ENCODE measurements at regions not wholly inside any gene's neighbourhood (a gene's known extent, or its start where the extent isn't known, plus 50 kb on each side); places are given as distances from the start of the nearest gene placed in this dataset.

GRCh38 chr4:12961713-12962112 is 522.4 kb downstream of the RAB28 start:
- TF ChIP-seq, protein P1, sequence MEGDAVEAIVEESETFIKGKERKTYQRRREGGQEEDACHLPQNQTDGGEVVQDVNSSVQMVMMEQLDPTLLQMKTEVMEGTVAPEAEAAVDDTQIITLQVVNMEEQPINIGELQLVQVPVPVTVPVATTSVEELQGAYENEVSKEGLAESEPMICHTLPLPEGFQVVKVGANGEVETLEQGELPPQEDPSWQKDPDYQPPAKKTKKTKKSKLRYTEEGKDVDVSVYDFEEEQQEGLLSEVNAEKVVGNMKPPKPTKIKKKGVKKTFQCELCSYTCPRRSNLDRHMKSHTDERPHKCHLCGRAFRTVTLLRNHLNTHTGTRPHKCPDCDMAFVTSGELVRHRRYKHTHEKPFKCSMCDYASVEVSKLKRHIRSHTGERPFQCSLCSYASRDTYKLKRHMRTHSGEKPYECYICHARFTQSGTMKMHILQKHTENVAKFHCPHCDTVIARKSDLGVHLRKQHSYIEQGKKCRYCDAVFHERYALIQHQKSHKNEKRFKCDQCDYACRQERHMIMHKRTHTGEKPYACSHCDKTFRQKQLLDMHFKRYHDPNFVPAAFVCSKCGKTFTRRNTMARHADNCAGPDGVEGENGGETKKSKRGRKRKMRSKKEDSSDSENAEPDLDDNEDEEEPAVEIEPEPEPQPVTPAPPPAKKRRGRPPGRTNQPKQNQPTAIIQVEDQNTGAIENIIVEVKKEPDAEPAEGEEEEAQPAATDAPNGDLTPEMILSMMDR (IDR thresholded peaks at IDR 0.05; ENCODE audit: low read depth, low read length, missing control alignments): no peak
- H3K4me3 ChIP-seq (ENCODE audit: low read depth, low read length): no peak overlapping the region
- no peak for DNase-seq (ENCODE audit: low read depth)

GRCh38 chr4:12958436-12958835 is 525.7 kb downstream of the RAB28 start:
- no peak for DNase-seq (ENCODE audit: low read depth)
- H3K4me3 ChIP-seq (ENCODE audit: low read depth, low read length): no peak overlapping the region
- TF ChIP-seq, protein P1 (IDR thresholded peaks at IDR 0.05; ENCODE audit: low read depth, low read length, missing control alignments): no peak

DNA sequence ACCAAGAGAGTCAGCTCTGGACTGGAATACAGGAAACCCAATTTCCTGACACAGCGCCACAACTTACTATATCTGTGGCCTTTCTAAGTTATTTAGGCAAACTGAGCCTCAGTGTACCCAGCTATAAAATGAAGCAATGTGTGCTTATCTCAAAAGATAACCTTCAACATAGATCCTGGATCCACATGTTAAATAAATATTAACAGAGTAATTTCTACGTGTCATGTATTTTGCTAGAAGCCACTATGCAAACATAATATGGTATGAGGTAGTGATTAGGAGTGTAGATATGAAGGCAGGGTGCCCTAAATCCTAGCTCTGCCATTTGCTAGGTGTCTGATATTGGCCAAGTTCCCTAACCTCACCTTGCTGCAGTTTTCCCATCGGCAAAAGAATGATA is 527.0 kb downstream of the RAB28 start:
- TF ChIP-seq, protein P1 (IDR thresholded peaks at IDR 0.05; ENCODE audit: low read depth, low read length, missing control alignments): no peak
- DNase-seq (ENCODE audit: low read depth): no peak
- H3K4me3 ChIP-seq (ENCODE audit: low read depth, low read length): no peak overlapping the region

DNA sequence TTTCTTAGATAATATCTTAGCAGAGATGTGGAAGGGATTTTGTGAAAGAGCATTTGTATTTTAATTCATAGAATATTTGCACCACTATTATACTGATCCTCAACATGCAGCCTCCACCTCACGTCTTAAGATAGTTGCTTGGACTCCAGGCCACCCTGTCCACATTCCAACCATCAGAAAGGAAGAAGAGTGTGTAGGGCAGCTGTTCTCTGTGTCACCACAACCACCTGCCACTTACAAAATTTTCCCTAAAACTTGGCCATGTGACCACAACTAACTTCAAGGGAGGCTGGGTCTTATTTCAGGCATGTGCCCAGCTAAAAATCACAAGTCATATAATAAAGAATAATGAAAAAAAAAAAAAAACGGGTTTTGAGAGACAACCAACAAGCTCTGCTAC is 528.1 kb downstream of the RAB28 start:
- H3K4me3 ChIP-seq (ENCODE audit: low read depth, low read length): no peak overlapping the region
- TF ChIP-seq, protein P1 (IDR thresholded peaks at IDR 0.05; ENCODE audit: low read depth, low read length, missing control alignments): no peak
- no peak for DNase-seq (ENCODE audit: low read depth)

DNA sequence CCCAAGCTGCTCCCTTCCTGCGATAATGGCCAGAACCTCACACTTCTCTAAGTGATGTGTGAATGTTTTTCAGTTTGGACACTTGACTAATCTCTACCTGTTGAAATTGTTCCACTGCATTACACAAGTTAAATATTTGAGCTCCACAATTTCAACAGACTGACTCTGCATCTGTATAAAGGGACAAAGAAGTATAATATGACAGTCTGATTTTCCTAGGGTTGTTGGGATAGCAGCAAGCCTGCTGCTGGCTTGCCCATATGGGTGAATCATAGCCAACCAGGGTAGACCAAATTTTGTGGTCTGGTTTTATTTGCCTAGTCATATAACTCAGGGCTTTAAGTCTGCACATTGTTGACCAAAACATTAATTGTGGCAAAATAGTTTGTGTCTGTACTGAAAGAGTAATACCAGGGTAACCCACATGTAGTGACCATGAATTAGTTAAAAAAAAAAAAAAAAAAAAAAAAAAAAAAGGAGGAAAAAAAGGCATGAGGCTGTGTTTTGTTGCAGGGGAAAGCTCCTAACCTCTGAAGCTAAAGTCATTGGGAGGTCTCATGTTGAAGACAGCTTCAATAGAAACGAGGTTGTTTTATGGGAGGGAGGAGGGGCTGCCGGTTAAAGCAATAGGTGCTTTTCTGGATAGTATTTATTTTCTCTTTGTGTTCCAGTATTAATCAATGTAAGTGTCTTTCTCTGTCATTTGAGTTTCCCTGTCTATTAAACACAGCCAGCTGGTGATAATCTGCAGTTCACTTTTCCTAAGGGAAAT is 534.2 kb downstream of the RAB28 start:
- TF ChIP-seq, protein P1 (IDR thresholded peaks at IDR 0.05; ENCODE audit: low read depth, low read length, missing control alignments): no peak
- no peak for DNase-seq (ENCODE audit: low read depth)
- no peak overlapping the region for H3K4me3 ChIP-seq (ENCODE audit: low read depth, low read length)

DNA sequence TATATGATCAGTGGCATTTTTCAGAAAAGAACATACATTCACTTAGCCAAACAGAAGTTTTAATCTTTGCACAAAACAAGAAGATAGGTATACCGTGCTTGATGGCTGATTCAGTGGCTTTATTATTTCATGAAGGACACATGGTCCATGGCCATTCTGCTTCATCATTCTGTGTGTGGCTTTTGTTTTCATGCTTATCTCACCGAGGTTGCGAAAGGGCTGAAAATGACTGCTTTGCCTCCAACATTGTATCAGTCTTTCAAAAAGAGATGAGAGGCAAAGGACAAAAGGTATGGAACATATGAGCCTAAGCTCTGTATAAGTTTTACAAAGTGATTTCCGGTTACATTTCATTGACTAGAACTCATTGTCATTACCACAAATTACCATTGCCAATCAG is 541.1 kb downstream of the RAB28 start:
- TF ChIP-seq, protein P1 (IDR thresholded peaks at IDR 0.05; ENCODE audit: low read depth, low read length, missing control alignments): no peak
- DNase-seq (ENCODE audit: low read depth): no peak

DNA sequence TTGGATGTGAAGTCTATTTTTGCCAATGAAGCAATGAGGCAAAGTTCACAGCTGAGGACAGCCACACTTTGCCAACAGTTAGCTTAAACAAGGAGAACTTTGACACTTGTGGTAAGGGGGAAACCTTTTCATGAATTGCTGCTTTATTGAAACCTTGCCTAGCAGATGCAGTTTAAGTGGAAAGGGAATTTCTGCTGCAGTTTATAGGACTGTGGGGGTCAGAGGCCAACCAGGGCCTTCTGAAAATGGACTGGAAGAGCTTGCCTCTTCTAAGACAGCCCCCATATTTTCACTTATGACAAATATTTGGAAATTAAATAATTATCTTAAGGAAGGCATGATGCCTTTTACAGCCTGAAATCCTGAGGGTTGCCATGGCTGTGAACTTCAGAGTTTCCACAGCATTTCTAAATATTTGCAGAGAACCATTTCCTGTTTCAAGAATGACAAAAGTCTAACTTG is 550.3 kb downstream of the RAB28 start:
- TF ChIP-seq, protein P1 (IDR thresholded peaks at IDR 0.05; ENCODE audit: low read depth, low read length, missing control alignments): no peak
- no peak overlapping the region for H3K4me3 ChIP-seq (ENCODE audit: low read depth, low read length)
- DNase-seq (ENCODE audit: low read depth): no peak

More for the DNA sequence above, 541.1 kb downstream of the RAB28 start:
- no peak overlapping the region for H3K4me3 ChIP-seq (ENCODE audit: low read depth, low read length)

Measured in GM12864 (cell line).